ENCODE measurements at regions not wholly inside any gene's neighbourhood (a gene's known extent, or its start where the extent isn't known, plus 50 kb on each side); places are given as distances from the start of the nearest gene placed in this dataset.

GRCh38 chr22:48707763-48708557 lies 1119.7 kb downstream of the BRD1 start:
- TF ChIP-seq YY1 (IDR thresholded peaks at IDR 0.05; ENCODE audit: insufficient read depth, insufficient replicate concordance, low read depth, low read length), result no peak
- TF ChIP-seq PREB (CRISPR knock-in tag; IDR thresholded peaks at IDR 0.05), result no peak
- no peak for TF ChIP-seq ATF2 (CRISPR knock-in tag; IDR thresholded peaks at IDR 0.05)

Data from HepG2 (cell line).